ENCODE measurements at regions not wholly inside any gene's neighbourhood (a gene's known extent, or its start where the extent isn't known, plus 50 kb on each side); places are given as distances from the start of the nearest gene placed in this dataset.
"Not testable (repeated sequence)": the region's sequence is repeated elsewhere in the genome, so short reads cannot be mapped to it uniquely, and the experiment has no call there.

- TF ChIP-seq CTCF, POLR2A (IDR thresholded peaks at IDR 0.05): not testable (repeated sequence)
These were observed 192.7 kb upstream of the TPTE start for GRCh38 chr21:10328646-10329045.

Measured in adrenal gland (tissue), 5 donors.